Heart left ventricle (tissue), 13 donors: ENCODE measurements at regions not wholly inside any gene's neighbourhood (a gene's known extent, or its start where the extent isn't known, plus 50 kb on each side); places are given as distances from the start of the nearest gene placed in this dataset.

ENCODE experiments used
- POLR2A ChIP-seq, 2 donors: fragments of 450-650 bp; IDR thresholded peaks; one replicate each; pipeline ENCODE4 v1.6.1; 2017; ENCODE audit warnings: antibody characterized with exemption in 2 of 2, mild to moderate bottlenecking in 2 of 2, moderate library complexity in 2 of 2
- TF ChIP-seq, protein P1 (sequence below), 12 donors: fragments of 200-600 bp; sonication (generic) in 4 of 12; IDR thresholded peaks; one replicate each; pipeline versions ENCODE4 v1.5.0 to v1.8.0; 2018 to 2022; ENCODE audit warnings: antibody characterized with exemption in 12 of 12, mild to moderate bottlenecking in 5 of 12
- donor health status: ischemic (EF 13 %, LVEDD 7.1; RV severe dilation, severe dysfunction).
- donor health status: DM: no; HTN: yes; CAD: no.
- donor health status: DM: no; HTN: no; CAD: no.
- donor health status: ischemic (EF 25% LVEDD 6.9; RV normal size, moderate dysfunction).
- donor health status: ischemic (EF 25% LVEDD 5.7; RV mildly dilated, moderate dysfunction).
- donor health status: ischemic (EF 35%, LVEDD 5.7; RV mildly dilated, moderate dysfunction).
- donor health status: nonischemic (EF 11% LVEDD 7.7; RV severe dilation, severe dysfunction).
- donor health status: DM: yes; HTN: yes; CAD: no.
- donor health status: PGD.
- donor health status: ischemic (EF 29% LVEDD 5.4; RV normal size, mild dysfunction).
- donor health status: nonischemic (EF 23%, LVEDD 6.1; RV moderate dilation, normal function).

DNA sequence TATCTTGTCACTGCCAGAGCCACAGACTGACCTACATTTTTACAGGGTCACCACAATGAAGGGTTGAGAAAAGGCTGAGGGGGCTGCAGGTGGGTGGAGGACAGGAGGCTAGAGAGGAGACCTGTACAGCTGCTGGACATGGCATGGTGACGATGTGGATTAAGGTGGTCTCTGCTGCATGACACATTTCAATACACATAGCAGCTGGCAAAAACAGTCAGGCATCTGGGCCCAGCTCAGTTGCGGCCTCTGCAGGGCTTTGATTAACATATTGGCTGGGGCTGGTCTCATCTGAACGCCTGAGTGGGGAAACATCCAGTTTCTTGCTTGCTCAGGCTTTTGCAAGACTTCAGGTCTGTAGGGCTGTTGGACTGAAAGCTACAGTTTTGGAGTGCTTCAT lies 265.4 kb upstream of the FOXF1 start:
- TF ChIP-seq, protein P1, sequence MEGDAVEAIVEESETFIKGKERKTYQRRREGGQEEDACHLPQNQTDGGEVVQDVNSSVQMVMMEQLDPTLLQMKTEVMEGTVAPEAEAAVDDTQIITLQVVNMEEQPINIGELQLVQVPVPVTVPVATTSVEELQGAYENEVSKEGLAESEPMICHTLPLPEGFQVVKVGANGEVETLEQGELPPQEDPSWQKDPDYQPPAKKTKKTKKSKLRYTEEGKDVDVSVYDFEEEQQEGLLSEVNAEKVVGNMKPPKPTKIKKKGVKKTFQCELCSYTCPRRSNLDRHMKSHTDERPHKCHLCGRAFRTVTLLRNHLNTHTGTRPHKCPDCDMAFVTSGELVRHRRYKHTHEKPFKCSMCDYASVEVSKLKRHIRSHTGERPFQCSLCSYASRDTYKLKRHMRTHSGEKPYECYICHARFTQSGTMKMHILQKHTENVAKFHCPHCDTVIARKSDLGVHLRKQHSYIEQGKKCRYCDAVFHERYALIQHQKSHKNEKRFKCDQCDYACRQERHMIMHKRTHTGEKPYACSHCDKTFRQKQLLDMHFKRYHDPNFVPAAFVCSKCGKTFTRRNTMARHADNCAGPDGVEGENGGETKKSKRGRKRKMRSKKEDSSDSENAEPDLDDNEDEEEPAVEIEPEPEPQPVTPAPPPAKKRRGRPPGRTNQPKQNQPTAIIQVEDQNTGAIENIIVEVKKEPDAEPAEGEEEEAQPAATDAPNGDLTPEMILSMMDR (IDR thresholded peaks at IDR 0.05), result no peak
- TF ChIP-seq POLR2A (IDR thresholded peaks at IDR 0.05), result no peak
